ENCODE measurements at regions not wholly inside any gene's neighbourhood (a gene's known extent, or its start where the extent isn't known, plus 50 kb on each side); places are given as distances from the start of the nearest gene placed in this dataset.

GRCh38 chr5:117740268-117740667 lies 1165.6 kb upstream of the SEMA6A start:
- TF ChIP-seq CTCF (IDR thresholded peaks at IDR 0.05) (no peak), POLR2AphosphoS5 (IDR thresholded peaks at IDR 0.05) (no peak), POLR2A (IDR thresholded peaks at IDR 0.05) (no peak), EP300 (IDR thresholded peaks at IDR 0.05) (no peak)
